HepG2 (cell line): ENCODE measurements at regions not wholly inside any gene's neighbourhood (a gene's known extent, or its start where the extent isn't known, plus 50 kb on each side); places are given as distances from the start of the nearest gene placed in this dataset.

Experiments used
- ATAC-seq: fragments of 200-7000 bp; cut with Tn5 transposase; 3 replicates; pipeline ENCODE4 v1.9.1; 2020; ENCODE audit warnings: mild to moderate bottlenecking, moderate library complexity
- BruUV-seq: library from RNA; stranded (reverse); fragments of 400-500 nt; replicated peaks from 2 replicates; lab custom pipeline; 2021; lab: Mats Ljungman, UMichigan
- CTCF ChIA-PET: fragments of 300-600 bp; formaldehyde crosslinking; extraction: SDS; loops from one replicate; lab custom pipeline; 2021; ENCODE audit warnings: low total read pairs, inconsistent platforms, low intra/inter-chr PET ratio; lab: Yijun Ruan, JAX
- POLR2A ChIA-PET: fragments of 350-600 bp; sonication (Branson Sonifier 250); formaldehyde crosslinking; loops from one replicate; lab custom pipeline; 2020; ENCODE audit warnings: antibody characterized with exemption, inconsistent platforms; lab: Yijun Ruan, JAX
- DNase-seq: peaks from one replicate; pipeline ENCODE4 v3.0.0-alpha.2; 2015; ENCODE audit warnings: low spot score
- FAIRE-seq: peaks from 3 replicates; lab custom pipeline; 2011; peaks lifted over from hg19 to GRCh38; lab: Jason Lieb, UNC
- H2AFZ ChIP-seq: one replicate; pipeline ENCODE4 v1.6.1; 2011; ENCODE audit warnings: low read length, inconsistent platforms
- H3K27ac ChIP-seq: fragments of 300-600 bp; 3 replicates; pipeline ENCODE4 v1.8.0; 2011; ENCODE audit warnings: mixed run types, mild to moderate bottlenecking, mixed read lengths, low read length, inconsistent platforms; ENCODE audit not compliant: insufficient read depth; ENCODE audit errors: extremely low read length
- H3K27me3 ChIP-seq, 2 experiments: fragments of 200-600 bp in 1 of 2; 2 replicates in 1 of 2; 3 replicates in 1 of 2; pipeline versions ENCODE4 v1.6.0 to v1.8.0; 2011; ENCODE audit warnings: low read length in 2 of 2, mild to moderate bottlenecking in 2 of 2, moderate library complexity in 2 of 2, inconsistent platforms in 1 of 2; ENCODE audit not compliant: insufficient read depth in 2 of 2, control insufficient read depth in 1 of 2
- H3K36me3 ChIP-seq, 2 experiments: fragments of 200-600 bp in 1 of 2; replicated peaks in 1 of 2; 2 replicates in 1 of 2; 3 replicates in 1 of 2; pipeline versions ENCODE4 v1.5.1 to v1.8.0; 2011; ENCODE audit warnings: low read length in 2 of 2, inconsistent platforms in 1 of 2; ENCODE audit not compliant: insufficient read depth in 2 of 2, control insufficient read depth in 1 of 2
- H3K4me1 ChIP-seq: 2 replicates; pipeline ENCODE4 v1.5.1; 2012; ENCODE audit warnings: low read length, inconsistent platforms; ENCODE audit not compliant: insufficient read depth
- H3K4me2 ChIP-seq: 2 replicates; pipeline ENCODE4 v1.6.0; 2011; ENCODE audit warnings: low read depth, low read length, inconsistent platforms
- H3K4me3 ChIP-seq, 3 experiments: fragments of 200-600 bp in 1 of 3; sonication (generic), shearing (Covaris generic) in 1 of 3; replicated peaks in 1 of 3; 2 replicates each; pipeline ENCODE4 v1.5.1; 2011 to 2016; ENCODE audit warnings: low read length in 3 of 3, inconsistent platforms in 2 of 3, low read depth in 2 of 3, mild to moderate bottlenecking in 2 of 3, control low read depth in 1 of 3, mixed read lengths in 1 of 3; ENCODE audit not compliant: insufficient read depth in 1 of 3
- H3K79me2 ChIP-seq: one replicate; pipeline ENCODE4 v1.6.1; 2011; ENCODE audit warnings: low read length, inconsistent platforms; ENCODE audit not compliant: insufficient read depth
- H3K9ac ChIP-seq: 2 replicates; pipeline ENCODE4 v1.6.0; 2011; ENCODE audit warnings: mild to moderate bottlenecking, low read depth, low read length, inconsistent platforms; ENCODE audit not compliant: insufficient read depth
- H3K9me3 ChIP-seq: 2 replicates; pipeline ENCODE4 v1.5.1; 2012; ENCODE audit warnings: mild to moderate bottlenecking, low read length
- H4K20me1 ChIP-seq: 2 replicates; pipeline ENCODE4 v1.6.0; 2011; ENCODE audit warnings: inconsistent platforms, mild to moderate bottlenecking, low read length, moderate library complexity; ENCODE audit not compliant: insufficient read depth
- AKAP8 ChIP-seq: sonication (generic); formaldehyde crosslinking; IDR thresholded peaks from 2 replicates; pipeline ENCODE4 v1.5.1; 2020; ENCODE audit warnings: mild to moderate bottlenecking, missing genetic modification reagents
- ARID4A ChIP-seq: sonication (generic); formaldehyde crosslinking; IDR thresholded peaks from 2 replicates; pipeline ENCODE4 v1.5.0; 2020; ENCODE audit warnings: mild to moderate bottlenecking, missing genetic modification reagents, borderline replicate concordance
- ATF3 ChIP-seq: sonication (generic); formaldehyde crosslinking; IDR thresholded peaks from 2 replicates; pipeline ENCODE4 v1.4.0; 2020; ENCODE audit warnings: missing genetic modification reagents
- BRD4 ChIP-seq: sonication (generic); formaldehyde crosslinking; IDR thresholded peaks from 2 replicates; pipeline ENCODE4 v1.4.0; 2020; ENCODE audit warnings: missing genetic modification reagents
- DBP ChIP-seq: sonication (generic); formaldehyde crosslinking; IDR thresholded peaks from 2 replicates; pipeline ENCODE4 v1.4.0; 2020; ENCODE audit warnings: missing genetic modification reagents; ENCODE audit errors: not compliant biosample characterization
- GLI4 ChIP-seq: sonication (generic); formaldehyde crosslinking; IDR thresholded peaks from 2 replicates; pipeline ENCODE4 v1.5.1; 2020; ENCODE audit warnings: missing genetic modification reagents, mild to moderate bottlenecking, moderate library complexity, borderline replicate concordance
- NFKBIZ ChIP-seq: IDR thresholded peaks from 2 replicates; pipeline ENCODE4 v1.6.1; 2018; ENCODE audit warnings: missing genetic modification reagents, missing compliant biosample characterization
- SRSF1 ChIP-seq: fragments of 200-400 bp; formaldehyde crosslinking; optimal IDR thresholded peaks from 2 replicates; pipeline ENCODE3; 2017; ENCODE audit warnings: mild to moderate bottlenecking, low read depth, low read length, moderate library complexity
- TEAD2 ChIP-seq: sonication (generic); formaldehyde crosslinking; IDR thresholded peaks from 2 replicates; pipeline ENCODE4 v1.9.0; 2021; ENCODE audit warnings: missing genetic modification reagents
- TOE1 ChIP-seq: sonication (generic); formaldehyde crosslinking; IDR thresholded peaks from 2 replicates; pipeline ENCODE4 v1.4.0; 2020; ENCODE audit warnings: mild to moderate bottlenecking, missing genetic modification reagents
- ZNF225 ChIP-seq: sonication (generic); formaldehyde crosslinking; IDR thresholded peaks from 2 replicates; pipeline ENCODE4 v1.4.0; 2020; ENCODE audit warnings: mild to moderate bottlenecking, missing genetic modification reagents
- ZNF512 ChIP-seq: sonication (generic); formaldehyde crosslinking; IDR thresholded peaks from 2 replicates; pipeline ENCODE4 v1.4.0; 2020; ENCODE audit warnings: mild to moderate bottlenecking, missing genetic modification reagents
- WGBS: methylation state at CpG from one replicate; pipeline ENCODE4 v1.1.6; 2017; ENCODE audit warnings: low lambda C conversion rate; 5-methylcytosine and 5-hydroxymethylcytosine counted together
- in situ Hi-C: cut with HindIII; loops from 2 replicates; pipeline ENCODE4 v1.10.0; 2017; ENCODE audit warnings: low pct_unique_long_range_greater_than_20kb; ENCODE audit not compliant: extremely low pct_ligation_motif_present
- intact Hi-C: fragments of 100-400 bp; cut with micrococcal nuclease; formaldehyde crosslinking; loops from one replicate; pipeline ENCODE4 v1.10.0; 2022; ENCODE audit not compliant: unreplicated experiment

- intact Hi-C loops: no loop called here
- H3K27ac ChIP-seq: no peak overlapping the region
- no peaks in the 10 kb centered on the region for H3K79me2 ChIP-seq
- BruUV-seq: no TSS peak
- H3K4me2 ChIP-seq: no peak overlapping the region
- DNase-seq (no peak), ATAC-seq (no peak)
- H4K20me1 ChIP-seq: no peaks in the 10 kb centered on the region
- H3K4me3 ChIP-seq: no peak overlapping the region
- H3K4me1 ChIP-seq: no peaks in the 10 kb centered on the region
- no peak for TF ChIP-seq SRSF1
- TF ChIP-seq DBP (CRISPR knock-in tag): no peak
- TF ChIP-seq, all 625 proteins: peak for 0
- no peaks in the 10 kb centered on the region for H3K27me3 ChIP-seq
- H3K9ac ChIP-seq: no peak overlapping the region
- H3K9me3 ChIP-seq: no peaks in the 10 kb centered on the region
- ChIA-PET POLR2A (no interaction called here), CTCF (no interaction called here)
- WGBS: 16% methylated on average over 5 of the region's 5 CpGs
- no peak overlapping the region for H2AFZ ChIP-seq
- H3K36me3 ChIP-seq: no peaks in the 10 kb centered on the region
- in situ Hi-C loops: no loop called here
- no peak for FAIRE-seq
Measured at GRCh38 chr13:82412749-82413148, 1469.5 kb downstream of the SLITRK1 start.

GRCh38 chr13:82407321-82407720 lies 1475.0 kb downstream of the SLITRK1 start:
- no peaks in the 10 kb centered on the region for H3K9me3 ChIP-seq
- H3K27ac ChIP-seq: no peak overlapping the region
- no peak overlapping the region for H2AFZ ChIP-seq
- no peaks in the 10 kb centered on the region for H3K27me3 ChIP-seq
- no peaks in the 10 kb centered on the region for H3K79me2 ChIP-seq
- in situ Hi-C loops (no loop called here), intact Hi-C loops (no loop called here)
- FAIRE-seq: no peak
- H4K20me1 ChIP-seq: no peaks in the 10 kb centered on the region
- H3K4me2 ChIP-seq: no peak overlapping the region
- no peaks in the 10 kb centered on the region for H3K4me1 ChIP-seq
- ATAC-seq: no peak
- no TSS peak for BruUV-seq
- no peak overlapping the region for H3K9ac ChIP-seq
- ChIA-PET CTCF (no interaction called here), POLR2A (no interaction called here)
- DNase-seq: no peak
- WGBS: 13% methylated on average over 4 of the region's 4 CpGs
- H3K36me3 ChIP-seq: no peaks in the 10 kb centered on the region
- H3K4me3 ChIP-seq: no peak overlapping the region
- TF ChIP-seq TEAD2 (CRISPR knock-in tag) (no peak), GLI4 (no peak), NFKBIZ (CRISPR knock-in tag) (no peak), TOE1 (CRISPR knock-in tag) (no peak), ZNF225 (CRISPR knock-in tag) (no peak), ZNF512 (CRISPR knock-in tag) (no peak), ATF3 (CRISPR knock-in tag) (no peak), AKAP8 (CRISPR knock-in tag) (no peak), BRD4 (CRISPR knock-in tag) (no peak), ARID4A (CRISPR knock-in tag) (no peak)
